ENCODE measurements at regions not wholly inside any gene's neighbourhood (a gene's known extent, or its start where the extent isn't known, plus 50 kb on each side); places are given as distances from the start of the nearest gene placed in this dataset.

- TF ChIP-seq CEBPB (IDR thresholded peaks at IDR 0.05): no peak
Measured at GRCh38 chr4:137454767-137455166, 77.5 kb downstream of the PCDH18 start (continued).

- POLR2A ChIA-PET: no interaction called here
- H3K4me1 ChIP-seq: no peaks in the 10 kb centered on the region
- no peak for FAIRE-seq
- H3K4me2 ChIP-seq: no peak overlapping the region
- no peak for DNase-seq (ENCODE audit: low read depth in 1 of 2, low spot score in 1 of 2)
- CTCF ChIA-PET: no interaction called here
- WGBS (ENCODE audit: missing lambda C conversion rate): 36% methylated on average over 1 of the region's 1 CpG
- no peaks in the 10 kb centered on the region for H3K9me3 ChIP-seq
- TF ChIP-seq, protein P1, sequence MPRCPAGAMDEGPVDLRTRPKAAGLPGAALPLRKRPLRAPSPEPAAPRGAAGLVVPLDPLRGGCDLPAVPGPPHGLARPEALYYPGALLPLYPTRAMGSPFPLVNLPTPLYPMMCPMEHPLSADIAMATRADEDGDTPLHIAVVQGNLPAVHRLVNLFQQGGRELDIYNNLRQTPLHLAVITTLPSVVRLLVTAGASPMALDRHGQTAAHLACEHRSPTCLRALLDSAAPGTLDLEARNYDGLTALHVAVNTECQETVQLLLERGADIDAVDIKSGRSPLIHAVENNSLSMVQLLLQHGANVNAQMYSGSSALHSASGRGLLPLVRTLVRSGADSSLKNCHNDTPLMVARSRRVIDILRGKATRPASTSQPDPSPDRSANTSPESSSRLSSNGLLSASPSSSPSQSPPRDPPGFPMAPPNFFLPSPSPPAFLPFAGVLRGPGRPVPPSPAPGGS (IDR thresholded peaks at IDR 0.05): no peak
- TF ChIP-seq MYC (IDR thresholded peaks at IDR 0.05; ENCODE audit: borderline replicate concordance, low read length): no peak
- TF ChIP-seq POLR2A (IDR thresholded peaks at IDR 0.05; ENCODE audit: low read length): no peak
- no peak for TF ChIP-seq TFCP2L1 (CRISPR knock-in tag; IDR thresholded peaks at IDR 0.05)
- TF ChIP-seq KDM5A (IDR thresholded peaks at IDR 0.05): no peak
- no peak for TF ChIP-seq CEBPB (IDR thresholded peaks at IDR 0.05)
- no peak overlapping the region for H3K27ac ChIP-seq
- no peak for ATAC-seq
- no peak overlapping the region for H3K4me3 ChIP-seq
Measured at GRCh38 chr4:137452799-137453198, 79.5 kb downstream of the PCDH18 start.

DNA sequence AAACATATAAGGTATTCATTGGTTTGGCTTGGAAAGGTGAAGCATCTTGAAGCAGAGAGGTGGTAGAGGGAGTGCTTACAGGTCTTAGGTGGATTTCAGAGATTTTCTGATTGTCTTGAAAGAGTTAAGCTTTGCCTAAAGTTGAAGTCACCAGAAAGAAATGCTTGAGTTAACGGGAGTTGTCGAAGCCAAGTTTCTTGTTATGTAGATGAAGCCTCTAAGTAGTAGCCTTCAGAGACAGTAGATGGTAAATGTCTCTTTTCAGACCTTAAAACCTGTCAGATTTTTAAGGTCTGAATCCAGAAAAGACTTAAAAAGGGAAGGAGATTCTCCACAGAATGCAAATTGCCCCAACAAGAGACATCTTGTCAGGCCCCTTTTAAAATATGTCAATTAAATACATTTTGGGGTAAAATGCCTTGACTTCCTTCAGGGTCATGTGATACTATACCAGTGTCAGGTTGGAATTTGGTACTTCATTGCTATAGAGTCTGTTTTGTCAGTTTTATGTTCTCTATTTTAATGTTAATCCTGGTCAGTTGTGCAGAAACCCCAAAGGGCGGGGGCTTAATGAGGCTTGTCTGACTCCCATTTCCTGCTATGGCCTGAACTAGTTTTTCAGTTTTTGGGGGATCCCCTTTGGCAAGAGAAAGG is 81.0 kb downstream of the PCDH18 start:
- no peak for TF ChIP-seq NR3C1 (IDR thresholded peaks at IDR 0.05)
- TF ChIP-seq NPAS2 (CRISPR knock-in tag; IDR thresholded peaks at IDR 0.05; ENCODE audit: borderline replicate concordance): no peak
- TF ChIP-seq FOXS1 (CRISPR knock-in tag; IDR thresholded peaks at IDR 0.05): no peak
- no peak for TF ChIP-seq RFX5 (IDR thresholded peaks at IDR 0.05)
- TF ChIP-seq, protein P2, sequence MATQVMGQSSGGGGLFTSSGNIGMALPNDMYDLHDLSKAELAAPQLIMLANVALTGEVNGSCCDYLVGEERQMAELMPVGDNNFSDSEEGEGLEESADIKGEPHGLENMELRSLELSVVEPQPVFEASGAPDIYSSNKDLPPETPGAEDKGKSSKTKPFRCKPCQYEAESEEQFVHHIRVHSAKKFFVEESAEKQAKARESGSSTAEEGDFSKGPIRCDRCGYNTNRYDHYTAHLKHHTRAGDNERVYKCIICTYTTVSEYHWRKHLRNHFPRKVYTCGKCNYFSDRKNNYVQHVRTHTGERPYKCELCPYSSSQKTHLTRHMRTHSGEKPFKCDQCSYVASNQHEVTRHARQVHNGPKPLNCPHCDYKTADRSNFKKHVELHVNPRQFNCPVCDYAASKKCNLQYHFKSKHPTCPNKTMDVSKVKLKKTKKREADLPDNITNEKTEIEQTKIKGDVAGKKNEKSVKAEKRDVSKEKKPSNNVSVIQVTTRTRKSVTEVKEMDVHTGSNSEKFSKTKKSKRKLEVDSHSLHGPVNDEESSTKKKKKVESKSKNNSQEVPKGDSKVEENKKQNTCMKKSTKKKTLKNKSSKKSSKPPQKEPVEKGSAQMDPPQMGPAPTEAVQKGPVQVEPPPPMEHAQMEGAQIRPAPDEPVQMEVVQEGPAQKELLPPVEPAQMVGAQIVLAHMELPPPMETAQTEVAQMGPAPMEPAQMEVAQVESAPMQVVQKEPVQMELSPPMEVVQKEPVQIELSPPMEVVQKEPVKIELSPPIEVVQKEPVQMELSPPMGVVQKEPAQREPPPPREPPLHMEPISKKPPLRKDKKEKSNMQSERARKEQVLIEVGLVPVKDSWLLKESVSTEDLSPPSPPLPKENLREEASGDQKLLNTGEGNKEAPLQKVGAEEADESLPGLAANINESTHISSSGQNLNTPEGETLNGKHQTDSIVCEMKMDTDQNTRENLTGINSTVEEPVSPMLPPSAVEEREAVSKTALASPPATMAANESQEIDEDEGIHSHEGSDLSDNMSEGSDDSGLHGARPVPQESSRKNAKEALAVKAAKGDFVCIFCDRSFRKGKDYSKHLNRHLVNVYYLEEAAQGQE (IDR thresholded peaks at IDR 0.05): no peak
- TF ChIP-seq HEYL (CRISPR knock-in tag; IDR thresholded peaks at IDR 0.05): no peak
- TF ChIP-seq POLR2AphosphoS2 (conservative IDR thresholded peaks at IDR 0.05; ENCODE audit: low read length): no peak
- no peak for TF ChIP-seq EP300 (IDR thresholded peaks at IDR 0.05)
- no peak for TF ChIP-seq KDM1A (IDR thresholded peaks at IDR 0.05; ENCODE audit: low read depth)
- TF ChIP-seq MAFK (IDR thresholded peaks at IDR 0.05; ENCODE audit: partially characterized antibody): no peak
- TF ChIP-seq, protein P1 (IDR thresholded peaks at IDR 0.05): no peak
- no peak for TF ChIP-seq HOXB13 (CRISPR knock-in tag; IDR thresholded peaks at IDR 0.05; ENCODE audit: low read depth)
- TF ChIP-seq EHF (CRISPR knock-in tag; IDR thresholded peaks at IDR 0.05): no peak
- TF ChIP-seq, protein P3, sequence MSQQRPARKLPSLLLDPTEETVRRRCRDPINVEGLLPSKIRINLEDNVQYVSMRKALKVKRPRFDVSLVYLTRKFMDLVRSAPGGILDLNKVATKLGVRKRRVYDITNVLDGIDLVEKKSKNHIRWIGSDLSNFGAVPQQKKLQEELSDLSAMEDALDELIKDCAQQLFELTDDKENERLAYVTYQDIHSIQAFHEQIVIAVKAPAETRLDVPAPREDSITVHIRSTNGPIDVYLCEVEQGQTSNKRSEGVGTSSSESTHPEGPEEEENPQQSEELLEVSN (IDR thresholded peaks at IDR 0.05; ENCODE audit: borderline replicate concordance, low read depth): no peak
- TF ChIP-seq RNF2 (IDR thresholded peaks at IDR 0.05; ENCODE audit: borderline replicate concordance, low read depth): no peak
- no peak for TF ChIP-seq RCOR1 (IDR thresholded peaks at IDR 0.05; ENCODE audit: low read depth, low read length)
- H3K4me3 ChIP-seq: no peak overlapping the region
- no peak for FAIRE-seq
- H3K4me1 ChIP-seq: no peaks in the 10 kb centered on the region
- ChIA-PET CTCF (no interaction called here), POLR2A (no interaction called here)
- H3K4me2 ChIP-seq: no peak overlapping the region
- no peak overlapping the region for H3K27ac ChIP-seq
- no peaks in the 10 kb centered on the region for H3K9me3 ChIP-seq
- no peak for DNase-seq (ENCODE audit: low read depth in 1 of 2, low spot score in 1 of 2)
- WGBS (ENCODE audit: missing lambda C conversion rate): 21% methylated on average over 3 of the region's 3 CpGs
- no peak for ATAC-seq

Data from A549 (cell line).